HEK293 (cell line): ENCODE measurements at regions not wholly inside any gene's neighbourhood (a gene's known extent, or its start where the extent isn't known, plus 50 kb on each side); places are given as distances from the start of the nearest gene placed in this dataset.

Source experiments
- CTCF ChIA-PET: fragments of 350-600 bp; formaldehyde crosslinking; extraction: SDS; loops from one replicate; lab custom pipeline; 2021; ENCODE audit warnings: antibody characterized with exemption; lab: Yijun Ruan, JAX
- POLR2A ChIA-PET: fragments of 300-600 bp; formaldehyde crosslinking; extraction: SDS; loops from one replicate; lab custom pipeline; 2020; ENCODE audit warnings: antibody characterized with exemption, inconsistent platforms; lab: Yijun Ruan, JAX
- H3K27ac ChIP-seq: fragments of 200-500 bp; sonication (Bioruptor generic); 2 replicates; pipeline ENCODE4 v1.5.1; 2014; ENCODE audit warnings: low read depth, low read length, control low read depth, inconsistent platforms; ENCODE audit errors: extremely low read depth
- H3K36me3 ChIP-seq, 2 experiments: fragments of 200-500 bp in 1 of 2; sonication (Bioruptor generic) in 1 of 2; 1 replicate in 1 of 2; 2 replicates in 1 of 2; pipeline ENCODE4 v1.5.1; 2014 to 2017; ENCODE audit warnings: inconsistent platforms in 2 of 2, low read length in 2 of 2; ENCODE audit not compliant: control insufficient read depth in 2 of 2, insufficient read depth in 1 of 2
- H3K4me1 ChIP-seq: fragments of 200-500 bp; sonication (Bioruptor generic); 2 replicates; pipeline ENCODE4 v1.5.1; 2014; ENCODE audit warnings: mild to moderate bottlenecking, low read length, inconsistent platforms; ENCODE audit not compliant: control insufficient read depth, insufficient read depth
- H3K4me3 ChIP-seq: 2 replicates; pipeline ENCODE4 v1.5.1; 2011; ENCODE audit warnings: low read depth, mild to moderate bottlenecking, control low read depth, low read length, moderate library complexity
- H3K9me3 ChIP-seq: fragments of 200-500 bp; sonication (Bioruptor generic); 2 replicates; pipeline ENCODE4 v1.5.1; 2014; ENCODE audit warnings: low read depth, low read length, inconsistent platforms; ENCODE audit not compliant: control insufficient read depth, insufficient read depth
- PBX3 ChIP-seq: sonication (generic); formaldehyde crosslinking; IDR thresholded peaks from 2 replicates; pipeline ENCODE4 v1.8.1; 2022; ENCODE audit warnings: mild to moderate bottlenecking, moderate library complexity, missing genetic modification reagents
- ZNF169 ChIP-seq: fragments of 450-650 bp; formaldehyde crosslinking; IDR thresholded peaks from 2 replicates; pipeline ENCODE4 v1.5.1; 2016; ENCODE audit warnings: missing biosample characterization, missing genetic modification characterization
- ZNF26 ChIP-seq: fragments of 450-650 bp; formaldehyde crosslinking; IDR thresholded peaks from 2 replicates; pipeline ENCODE4 v1.5.1; 2016; ENCODE audit warnings: missing biosample characterization, missing genetic modification characterization
- ZNF341 ChIP-seq: fragments of 450-650 bp; formaldehyde crosslinking; IDR thresholded peaks from 2 replicates; pipeline ENCODE4; 2016; ENCODE audit warnings: low read depth, missing biosample characterization, missing genetic modification characterization
- ZNF518A ChIP-seq: fragments of 450-650 bp; formaldehyde crosslinking; conservative IDR thresholded peaks from 2 replicates; pipeline ENCODE4 v1.5.1; 2016; ENCODE audit warnings: low read depth, missing biosample characterization, missing genetic modification characterization
- ZNF571 ChIP-seq: fragments of 450-650 bp; formaldehyde crosslinking; IDR thresholded peaks from 2 replicates; pipeline ENCODE4 v1.5.0; 2017; ENCODE audit warnings: missing biosample characterization, missing genetic modification characterization
- ZNF600 ChIP-seq: fragments of 450-650 bp; formaldehyde crosslinking; IDR thresholded peaks from 2 replicates; pipeline ENCODE4 v1.5.1; 2016; ENCODE audit warnings: missing biosample characterization, missing genetic modification characterization
- ZNF629 ChIP-seq: fragments of 450-650 bp; formaldehyde crosslinking; IDR thresholded peaks from 2 replicates; pipeline ENCODE4 v1.5.1; 2017; ENCODE audit warnings: missing biosample characterization, missing genetic modification characterization
- ZSCAN23 ChIP-seq: fragments of 450-650 bp; formaldehyde crosslinking; IDR thresholded peaks from 2 replicates; pipeline ENCODE4 v1.5.1; 2016; ENCODE audit warnings: missing biosample characterization, missing genetic modification characterization
- TF ChIP-seq, protein P1 (sequence below): fragments of 450-650 bp; formaldehyde crosslinking; IDR thresholded peaks from 2 replicates; pipeline ENCODE4 v1.5.1; 2016; ENCODE audit warnings: missing biosample characterization, missing genetic modification characterization, borderline replicate concordance

- TF ChIP-seq, protein P1, sequence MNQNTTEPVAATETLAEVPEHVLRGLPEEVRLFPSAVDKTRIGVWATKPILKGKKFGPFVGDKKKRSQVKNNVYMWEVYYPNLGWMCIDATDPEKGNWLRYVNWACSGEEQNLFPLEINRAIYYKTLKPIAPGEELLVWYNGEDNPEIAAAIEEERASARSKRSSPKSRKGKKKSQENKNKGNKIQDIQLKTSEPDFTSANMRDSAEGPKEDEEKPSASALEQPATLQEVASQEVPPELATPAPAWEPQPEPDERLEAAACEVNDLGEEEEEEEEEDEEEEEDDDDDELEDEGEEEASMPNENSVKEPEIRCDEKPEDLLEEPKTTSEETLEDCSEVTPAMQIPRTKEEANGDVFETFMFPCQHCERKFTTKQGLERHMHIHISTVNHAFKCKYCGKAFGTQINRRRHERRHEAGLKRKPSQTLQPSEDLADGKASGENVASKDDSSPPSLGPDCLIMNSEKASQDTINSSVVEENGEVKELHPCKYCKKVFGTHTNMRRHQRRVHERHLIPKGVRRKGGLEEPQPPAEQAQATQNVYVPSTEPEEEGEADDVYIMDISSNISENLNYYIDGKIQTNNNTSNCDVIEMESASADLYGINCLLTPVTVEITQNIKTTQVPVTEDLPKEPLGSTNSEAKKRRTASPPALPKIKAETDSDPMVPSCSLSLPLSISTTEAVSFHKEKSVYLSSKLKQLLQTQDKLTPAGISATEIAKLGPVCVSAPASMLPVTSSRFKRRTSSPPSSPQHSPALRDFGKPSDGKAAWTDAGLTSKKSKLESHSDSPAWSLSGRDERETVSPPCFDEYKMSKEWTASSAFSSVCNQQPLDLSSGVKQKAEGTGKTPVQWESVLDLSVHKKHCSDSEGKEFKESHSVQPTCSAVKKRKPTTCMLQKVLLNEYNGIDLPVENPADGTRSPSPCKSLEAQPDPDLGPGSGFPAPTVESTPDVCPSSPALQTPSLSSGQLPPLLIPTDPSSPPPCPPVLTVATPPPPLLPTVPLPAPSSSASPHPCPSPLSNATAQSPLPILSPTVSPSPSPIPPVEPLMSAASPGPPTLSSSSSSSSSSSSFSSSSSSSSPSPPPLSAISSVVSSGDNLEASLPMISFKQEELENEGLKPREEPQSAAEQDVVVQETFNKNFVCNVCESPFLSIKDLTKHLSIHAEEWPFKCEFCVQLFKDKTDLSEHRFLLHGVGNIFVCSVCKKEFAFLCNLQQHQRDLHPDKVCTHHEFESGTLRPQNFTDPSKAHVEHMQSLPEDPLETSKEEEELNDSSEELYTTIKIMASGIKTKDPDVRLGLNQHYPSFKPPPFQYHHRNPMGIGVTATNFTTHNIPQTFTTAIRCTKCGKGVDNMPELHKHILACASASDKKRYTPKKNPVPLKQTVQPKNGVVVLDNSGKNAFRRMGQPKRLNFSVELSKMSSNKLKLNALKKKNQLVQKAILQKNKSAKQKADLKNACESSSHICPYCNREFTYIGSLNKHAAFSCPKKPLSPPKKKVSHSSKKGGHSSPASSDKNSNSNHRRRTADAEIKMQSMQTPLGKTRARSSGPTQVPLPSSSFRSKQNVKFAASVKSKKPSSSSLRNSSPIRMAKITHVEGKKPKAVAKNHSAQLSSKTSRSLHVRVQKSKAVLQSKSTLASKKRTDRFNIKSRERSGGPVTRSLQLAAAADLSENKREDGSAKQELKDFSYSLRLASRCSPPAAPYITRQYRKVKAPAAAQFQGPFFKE (tag by site-specific recombination): no peak
Measured at GRCh38 chr1:30403061-30403645, 320.2 kb downstream of the MATN1 start (continued).

GRCh38 chr1:30402031-30402430 lies 321.4 kb downstream of the MATN1 start:
- H3K36me3 ChIP-seq: no peaks in the 10 kb centered on the region
- ChIA-PET CTCF (interaction anchor here (0.7 kb wide), 1 partner anchor 645 kb away, joined by 5 read pairs; no protein-coding TSS in a partner anchor), POLR2A (no interaction called here)
- no peak overlapping the region for H3K4me3 ChIP-seq
- H3K27ac ChIP-seq: no peak overlapping the region
- H3K9me3 ChIP-seq: no peaks in the 10 kb centered on the region
- TF ChIP-seq ZNF600 (tag by site-specific recombination): no peak
- no peak for TF ChIP-seq ZSCAN23 (tag by site-specific recombination)
- TF ChIP-seq ZNF341 (tag by site-specific recombination): no peak
- no peak for TF ChIP-seq ZNF629 (tag by site-specific recombination)
- TF ChIP-seq ZNF518A (tag by site-specific recombination): no peak
- no peak for TF ChIP-seq ZNF571 (tag by site-specific recombination)
- no peak for TF ChIP-seq ZNF169 (tag by site-specific recombination)
- no peak for TF ChIP-seq PBX3 (CRISPR knock-in tag)
- no peak for TF ChIP-seq ZNF26 (tag by site-specific recombination)
- H3K4me1 ChIP-seq: no peaks in the 10 kb centered on the region
